CD1c-positive myeloid dendritic cell (primary cell): ENCODE measurements at regions not wholly inside any gene's neighbourhood (a gene's known extent, or its start where the extent isn't known, plus 50 kb on each side); places are given as distances from the start of the nearest gene placed in this dataset.

ENCODE experiments used
- DNase-seq: peaks from one replicate; pipeline ENCODE4 v3.0.0-alpha.2; 2016; ENCODE audit errors: extremely low spot score

- DNase-seq, result no peak
Measured at GRCh38 chr10:132485391-132485790, 52.2 kb upstream of the INPP5A start.

GRCh38 chr10:132486539-132487121 lies 51.0 kb upstream of the INPP5A start:
- DNase-seq, result no peak

- no peak for DNase-seq
Measured at GRCh38 chr10:132487241-132488135, 50.1 kb upstream of the INPP5A start.
